IMR-90 (cell line): ENCODE measurements at regions not wholly inside any gene's neighbourhood (a gene's known extent, or its start where the extent isn't known, plus 50 kb on each side); places are given as distances from the start of the nearest gene placed in this dataset.

Source experiments
- ATAC-seq: fragments of 200-7000 bp; cut with Tn5 transposase; 2 replicates; pipeline ENCODE4 v1.9.1; 2020; ENCODE audit warnings: low read depth, mild to moderate bottlenecking, moderate library complexity
- BruUV-seq: library from RNA; stranded (reverse); fragments of 400-500 nt; replicated peaks from 2 replicates; lab custom pipeline; 2021; lab: Mats Ljungman, UMichigan
- CTCF ChIA-PET: fragments of 300-600 bp; formaldehyde crosslinking; extraction: SDS; loops from one replicate; lab custom pipeline; 2021; ENCODE audit warnings: antibody characterized with exemption; lab: Yijun Ruan, JAX
- POLR2A ChIA-PET: fragments of 300-600 bp; sonication (Branson Sonifier 250); formaldehyde crosslinking; loops from one replicate; lab custom pipeline; 2022; ENCODE audit warnings: antibody characterized with exemption; ENCODE audit not compliant: unreplicated experiment; lab: Charles Lee
- DNase-seq: peaks from one replicate; pipeline ENCODE4 v3.0.0; 2013
- H2AFZ ChIP-seq: replicated peaks from 2 replicates; pipeline ENCODE3; 2013; ENCODE audit warnings: low read length, mild to moderate bottlenecking; ENCODE audit not compliant: poor library complexity
- H2AK5ac ChIP-seq: 2 replicates; pipeline ENCODE4 v1.6.1; 2013; ENCODE audit warnings: low read depth, low read length, inconsistent platforms
- H2AK9ac ChIP-seq: replicated peaks from 2 replicates; pipeline ENCODE3; 2013; ENCODE audit warnings: mild to moderate bottlenecking, low read depth, low read length, moderate library complexity; ENCODE audit not compliant: poor library complexity
- H2BK120ac ChIP-seq: 2 replicates; pipeline ENCODE4 v1.6.1; 2013; ENCODE audit warnings: low read depth, low read length, inconsistent platforms
- H2BK15ac ChIP-seq: 3 replicates; pipeline ENCODE4 v1.6.1; 2013; ENCODE audit warnings: low read depth, low read length, inconsistent platforms
- H2BK20ac ChIP-seq: 2 replicates; pipeline ENCODE4 v1.6.1; 2013; ENCODE audit warnings: low read depth, mild to moderate bottlenecking, inconsistent platforms, low read length, moderate library complexity
- H2BK5ac ChIP-seq: 2 replicates; pipeline ENCODE4 v1.6.1; 2013; ENCODE audit warnings: mild to moderate bottlenecking, low read depth, low read length, inconsistent platforms; ENCODE audit not compliant: poor library complexity, severe bottlenecking
- H3K14ac ChIP-seq: replicated peaks from 2 replicates; pipeline ENCODE4 v1.6.1; 2013; ENCODE audit warnings: low read depth, low read length, inconsistent platforms
- H3K18ac ChIP-seq: 2 replicates; pipeline ENCODE4 v1.6.1; 2013; ENCODE audit warnings: low read depth, low read length, control low read depth
- H3K23ac ChIP-seq: 2 replicates; pipeline ENCODE4 v1.6.1; 2013; ENCODE audit warnings: low read depth, low read length, inconsistent platforms
- H3K27ac ChIP-seq: 2 replicates; pipeline ENCODE4 v1.5.1; 2013; ENCODE audit warnings: mild to moderate bottlenecking, control low read depth, low read length; ENCODE audit not compliant: insufficient read depth
- H3K27me3 ChIP-seq: 2 replicates; pipeline ENCODE4 v1.6.1; 2013; ENCODE audit warnings: low read length; ENCODE audit not compliant: control insufficient read depth, insufficient read depth
- H3K36me3 ChIP-seq: 2 replicates; pipeline ENCODE4 v1.6.1; 2013; ENCODE audit warnings: low read length, mixed read lengths; ENCODE audit not compliant: control insufficient read depth, insufficient read depth
- H3K4ac ChIP-seq: 2 replicates; pipeline ENCODE4 v1.6.1; 2013; ENCODE audit warnings: low read depth, low read length, inconsistent platforms
- H3K4me1 ChIP-seq: 2 replicates; pipeline ENCODE4 v1.6.1; 2013; ENCODE audit warnings: low read length, mixed read lengths; ENCODE audit not compliant: control insufficient read depth, insufficient read depth
- H3K4me2 ChIP-seq: 2 replicates; pipeline ENCODE4 v1.6.1; 2013; ENCODE audit warnings: low read depth, mild to moderate bottlenecking, control low read depth, low read length, moderate library complexity
- H3K4me3 ChIP-seq: 2 replicates; pipeline ENCODE4 v1.5.1; 2013; ENCODE audit warnings: low read depth, mild to moderate bottlenecking, control low read depth, low read length, moderate library complexity; ENCODE audit not compliant: insufficient read depth
- H3K56ac ChIP-seq: 2 replicates; pipeline ENCODE4 v1.6.1; 2013; ENCODE audit warnings: low read length, inconsistent platforms; ENCODE audit not compliant: insufficient read depth; ENCODE audit errors: extremely low read depth
- H3K79me1 ChIP-seq, 2 experiments: 2 replicates each; pipeline ENCODE4 v1.6.1; 2013; ENCODE audit warnings: low read length in 2 of 2, inconsistent platforms in 1 of 2, low read depth in 1 of 2
- H3K9ac ChIP-seq: 2 replicates; pipeline ENCODE4 v1.6.1; 2013; ENCODE audit warnings: low read depth, low read length, control low read depth
- H3K9me1 ChIP-seq: 2 replicates; pipeline ENCODE4 v1.6.1; 2013; ENCODE audit warnings: low read length, inconsistent platforms; ENCODE audit not compliant: insufficient read depth
- H3K9me3 ChIP-seq: 2 replicates; pipeline ENCODE4 v1.6.1; 2013; ENCODE audit warnings: low read length; ENCODE audit not compliant: control insufficient read depth, insufficient read depth
- H4K20me1 ChIP-seq: 2 replicates; pipeline ENCODE4 v1.6.1; 2013; ENCODE audit warnings: low read length, inconsistent platforms; ENCODE audit not compliant: insufficient read depth
- H4K5ac ChIP-seq: 2 replicates; pipeline ENCODE4 v1.6.1; 2013; ENCODE audit warnings: mild to moderate bottlenecking, low read depth, low read length, control low read depth
- H4K8ac ChIP-seq, 2 experiments: 2 replicates each; pipeline ENCODE4 v1.6.1; 2013; ENCODE audit warnings: low read depth in 2 of 2, low read length in 2 of 2, control low read depth in 1 of 2, inconsistent platforms in 1 of 2
- H4K91ac ChIP-seq: 2 replicates; pipeline ENCODE4 v1.6.1; 2013; ENCODE audit warnings: low read depth, low read length, inconsistent platforms; ENCODE audit not compliant: insufficient read depth
- CEBPB ChIP-seq: IDR thresholded peaks from 2 replicates; pipeline ENCODE4 v1.6.1; 2012; ENCODE audit warnings: low read depth, low read length, improper control_type of control experiment
- CHD1 ChIP-seq: IDR thresholded peaks from 2 replicates; pipeline ENCODE4 v1.6.1; 2012; ENCODE audit warnings: low read depth, low read length, improper control_type of control experiment
- CTCF ChIP-seq: conservative IDR thresholded peaks from 2 replicates; pipeline ENCODE4 v1.5.1; 2012; ENCODE audit warnings: mild to moderate bottlenecking, low read depth, low read length, improper control_type of control experiment
- ELK1 ChIP-seq: fragments of 150-350 bp; IDR thresholded peaks from 2 replicates; pipeline ENCODE4 v1.6.1; 2016; ENCODE audit warnings: low read depth, mild to moderate bottlenecking, low read length, moderate library complexity, borderline replicate concordance
- FOS ChIP-seq: fragments of 150-350 bp; IDR thresholded peaks from 2 replicates; pipeline ENCODE4 v1.6.1; 2016; ENCODE audit warnings: low read depth, low read length
- MAFK ChIP-seq: IDR thresholded peaks from 2 replicates; pipeline ENCODE4 v1.6.1; 2012; ENCODE audit warnings: low read depth, low read length, improper control_type of control experiment
- MAZ ChIP-seq: IDR thresholded peaks from 2 replicates; pipeline ENCODE4 v1.6.1; 2012; ENCODE audit warnings: low read depth, mild to moderate bottlenecking, low read length, improper control_type of control experiment, moderate library complexity, borderline replicate concordance
- MXI1 ChIP-seq: IDR thresholded peaks from 2 replicates; pipeline ENCODE4 v1.6.1; 2012; ENCODE audit warnings: low read depth, mild to moderate bottlenecking, low read length, moderate library complexity, borderline replicate concordance
- NFE2L2 ChIP-seq: fragments of 150-350 bp; IDR thresholded peaks from 2 replicates; pipeline ENCODE4 v1.6.1; 2016; ENCODE audit warnings: low read depth, mild to moderate bottlenecking, low read length
- POLR2A ChIP-seq: IDR thresholded peaks from 2 replicates; pipeline ENCODE4 v1.6.1; 2012; ENCODE audit warnings: mild to moderate bottlenecking, low read depth, low read length
- RAD21 ChIP-seq: IDR thresholded peaks from 2 replicates; pipeline ENCODE4 v1.6.1; 2012; ENCODE audit warnings: low read length, improper control_type of control experiment
- RCOR1 ChIP-seq: IDR thresholded peaks from 2 replicates; pipeline ENCODE4 v1.6.1; 2012; ENCODE audit warnings: mild to moderate bottlenecking, low read length, improper control_type of control experiment; ENCODE audit not compliant: insufficient replicate concordance
- RFX5 ChIP-seq: IDR thresholded peaks from 2 replicates; pipeline ENCODE4 v1.8.0; 2012; ENCODE audit warnings: low read depth, mild to moderate bottlenecking, low read length, moderate library complexity
- SMC3 ChIP-seq: fragments of 150-350 bp; IDR thresholded peaks from 2 replicates; pipeline ENCODE4 v1.6.1; 2016; ENCODE audit warnings: low read depth, mild to moderate bottlenecking, antibody characterized with exemption, low read length, moderate library complexity
- USF2 ChIP-seq: fragments of 150-350 bp; IDR thresholded peaks from 2 replicates; pipeline ENCODE4 v1.6.1; 2017; ENCODE audit warnings: mild to moderate bottlenecking, antibody characterized with exemption, low read length, low read depth
- WGBS, 2 experiments: methylation state at CpG; one replicate each; pipeline versions ENCODE4 v1.1.5 to v1.1.7; 2013; ENCODE audit warnings: missing lambda C conversion rate in 2 of 2; ENCODE audit not compliant: insufficient read length in 1 of 2; ENCODE audit errors: extremely low coverage in 2 of 2; 5-methylcytosine and 5-hydroxymethylcytosine counted together
- dilution Hi-C: fragments of 300-500 bp; cut with HindIII; formaldehyde crosslinking; loops from one replicate; pipeline ENCODE4 v1.14.3; 2018; ENCODE audit warnings: low sequenced_read_pairs; ENCODE audit not compliant: unreplicated experiment
- in situ Hi-C: fragments of 300-500 bp; cut with MboI; formaldehyde crosslinking; loops from 3 replicates; pipeline ENCODE4 v1.14.3; 2019; ENCODE audit warnings: low sequenced_read_pairs, inconsistent platforms, mixed read lengths
- intact Hi-C: fragments of 100-400 bp; cut with micrococcal nuclease; formaldehyde crosslinking; loops from 2 replicates; pipeline ENCODE4 v1.10.0; 2022

GRCh38 chr4:77413766-77414165 is 191.9 kb upstream of the CXCL13 start:
- Histone ChIP-seq H4K8ac (no peak overlapping the region), H2BK5ac (no peak overlapping the region), H2AK9ac (no peak overlapping the region), H3K4me1 (no peaks in the 10 kb centered on the region), H3K27ac (no peak overlapping the region), H3K4me3 (no peak overlapping the region), H3K23ac (no peak overlapping the region), H4K20me1 (no peaks in the 10 kb centered on the region), H3K9me3 (no peaks in the 10 kb centered on the region), H3K27me3 (peaks cover 1% of the 10 kb centered on the region; the same call in 1 of the 2 replicates), H3K14ac (no peak overlapping the region), H3K9ac (no peak overlapping the region), H3K9me1 (no peaks in the 10 kb centered on the region), H3K36me3 (no peaks in the 10 kb centered on the region), H3K56ac (no peak overlapping the region), H2BK15ac (no peak overlapping the region), H2AFZ (no peak overlapping the region), H3K18ac (no peak overlapping the region), H3K79me1 (no peaks in the 10 kb centered on the region), H3K4ac (no peak overlapping the region), H2BK20ac (no peak overlapping the region), H4K5ac (no peak overlapping the region), H3K4me2 (no peak overlapping the region), H4K91ac (no peak overlapping the region), H2BK120ac (no peak overlapping the region), H2AK5ac (no peak overlapping the region)
- in situ Hi-C loops, result no loop called here
- intact Hi-C loops, result no loop called here
- ATAC-seq (no peak), DNase-seq (no peak)
- ChIA-PET POLR2A (no interaction called here), CTCF (interaction anchor here (1.0 kb wide), 1 partner anchor 28 kb away, joined by 3 read pairs; no protein-coding TSS in a partner anchor)
- no CpG with 5 or more reads among the region's 3 CpGs for WGBS, 2 experiments
- BruUV-seq, result no TSS peak
- dilution Hi-C loops, result no loop called here
- TF ChIP-seq RAD21 (no peak), CEBPB (no peak), RFX5 (no peak), RCOR1 (no peak), USF2 (no peak), FOS (no peak), MXI1 (no peak), SMC3 (no peak), NFE2L2 (no peak), MAZ (no peak), CHD1 (no peak), POLR2A (no peak), MAFK (no peak), ELK1 (no peak), CTCF (no peak)
